LNCaP clone FGC (cell line): ENCODE measurements at regions not wholly inside any gene's neighbourhood (a gene's known extent, or its start where the extent isn't known, plus 50 kb on each side); places are given as distances from the start of the nearest gene placed in this dataset.

Experiments
- DNase-seq: peaks from one replicate; pipeline ENCODE4 v3.0.0-alpha.2; 2011; ENCODE audit warnings: low read depth
- H3K4me3 ChIP-seq: 2 replicates; pipeline ENCODE4 v1.5.1; 2011; ENCODE audit warnings: mild to moderate bottlenecking, low read depth, low read length, control low read depth
- TF ChIP-seq, protein P1 (sequence below): IDR thresholded peaks from 2 replicates; pipeline ENCODE4 v1.5.1; 2012; ENCODE audit warnings: mild to moderate bottlenecking; ENCODE audit not compliant: control insufficient read depth, insufficient read depth; ENCODE audit errors: extremely low read depth

- no peak for DNase-seq
- no peak overlapping the region for H3K4me3 ChIP-seq
- TF ChIP-seq, protein P1, sequence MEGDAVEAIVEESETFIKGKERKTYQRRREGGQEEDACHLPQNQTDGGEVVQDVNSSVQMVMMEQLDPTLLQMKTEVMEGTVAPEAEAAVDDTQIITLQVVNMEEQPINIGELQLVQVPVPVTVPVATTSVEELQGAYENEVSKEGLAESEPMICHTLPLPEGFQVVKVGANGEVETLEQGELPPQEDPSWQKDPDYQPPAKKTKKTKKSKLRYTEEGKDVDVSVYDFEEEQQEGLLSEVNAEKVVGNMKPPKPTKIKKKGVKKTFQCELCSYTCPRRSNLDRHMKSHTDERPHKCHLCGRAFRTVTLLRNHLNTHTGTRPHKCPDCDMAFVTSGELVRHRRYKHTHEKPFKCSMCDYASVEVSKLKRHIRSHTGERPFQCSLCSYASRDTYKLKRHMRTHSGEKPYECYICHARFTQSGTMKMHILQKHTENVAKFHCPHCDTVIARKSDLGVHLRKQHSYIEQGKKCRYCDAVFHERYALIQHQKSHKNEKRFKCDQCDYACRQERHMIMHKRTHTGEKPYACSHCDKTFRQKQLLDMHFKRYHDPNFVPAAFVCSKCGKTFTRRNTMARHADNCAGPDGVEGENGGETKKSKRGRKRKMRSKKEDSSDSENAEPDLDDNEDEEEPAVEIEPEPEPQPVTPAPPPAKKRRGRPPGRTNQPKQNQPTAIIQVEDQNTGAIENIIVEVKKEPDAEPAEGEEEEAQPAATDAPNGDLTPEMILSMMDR = no peak
Measured at GRCh38 chr6:14187406-14187805, 69.8 kb downstream of the CD83 start.

DNA sequence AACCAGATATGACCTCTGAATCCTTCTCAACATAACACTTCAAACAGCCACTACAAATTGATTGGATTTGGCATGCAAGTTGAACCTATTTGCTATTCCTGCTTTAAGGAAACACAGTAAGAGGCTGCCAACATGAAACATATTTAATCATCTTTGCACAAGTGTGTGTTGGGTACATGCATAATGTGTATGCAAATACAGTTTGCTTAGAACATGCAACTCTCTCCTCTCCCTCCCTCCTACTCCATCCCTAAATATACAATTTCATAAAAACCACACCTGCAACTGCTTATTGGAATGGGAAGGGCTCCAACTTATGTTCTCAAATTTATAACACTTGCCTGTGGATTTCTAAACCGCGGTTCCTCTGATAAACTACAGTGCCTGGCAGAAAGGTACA is 71.5 kb downstream of the CD83 start:
- no peak for DNase-seq
- H3K4me3 ChIP-seq = no peak overlapping the region
- TF ChIP-seq, protein P1 = no peak

DNA sequence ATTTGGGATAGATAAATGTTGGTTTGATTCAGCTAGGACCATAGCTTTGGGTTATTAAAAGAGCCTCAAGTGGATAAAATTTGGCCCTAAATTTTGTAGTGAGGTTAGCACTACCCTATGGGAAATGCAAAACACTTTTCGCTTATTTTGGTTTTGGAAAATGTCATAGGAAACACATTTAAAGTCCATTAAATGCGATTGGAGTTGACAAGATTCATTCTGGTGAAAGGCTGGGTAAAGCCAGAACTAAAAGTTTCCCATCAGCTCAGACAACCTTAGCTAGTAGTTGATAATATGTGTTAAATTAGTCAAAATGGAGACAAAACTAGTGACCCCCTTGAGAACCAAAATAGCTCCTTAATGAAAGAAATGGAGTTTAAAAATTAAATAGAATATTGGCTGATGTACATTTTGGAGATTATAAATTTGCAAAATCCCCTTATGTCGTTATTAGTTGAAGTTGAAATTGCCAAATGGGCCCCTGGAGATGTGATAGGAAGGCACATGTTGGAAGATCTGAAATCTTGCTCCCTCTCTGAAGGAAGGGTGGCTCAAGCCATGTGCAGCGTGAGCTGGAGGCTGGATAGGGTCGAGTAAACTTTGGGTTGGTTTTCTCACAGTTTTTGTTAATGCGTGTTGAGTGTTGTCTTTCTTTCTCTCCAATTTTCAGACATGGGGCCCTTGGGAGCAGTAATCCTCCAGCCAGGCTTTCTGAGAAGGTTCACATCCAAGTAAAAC is 72.8 kb downstream of the CD83 start:
- TF ChIP-seq, protein P1 = no peak
- DNase-seq = no peak

DNA sequence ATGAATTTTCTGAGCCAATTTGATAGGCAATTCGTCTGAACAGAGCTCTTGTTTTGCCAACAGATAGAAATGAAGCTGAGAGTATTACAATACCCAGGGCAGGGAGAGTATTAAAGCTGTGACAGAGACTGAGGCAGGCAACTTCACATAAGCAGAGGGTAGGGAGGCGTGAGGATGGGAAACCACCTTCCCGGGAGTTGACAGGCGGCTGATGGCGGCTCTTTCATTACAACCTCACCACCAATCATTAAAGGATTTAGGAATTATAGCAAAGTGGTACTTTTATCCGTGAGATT is 73.3 kb downstream of the CD83 start:
- H3K4me3 ChIP-seq = no peak overlapping the region
- no peak for DNase-seq
- TF ChIP-seq, protein P1 = no peak

More for the DNA sequence above, 72.8 kb downstream of the CD83 start:
- H3K4me3 ChIP-seq = no peak overlapping the region

GRCh38 chr6:14191761-14192160 is 74.2 kb downstream of the CD83 start:
- H3K4me3 ChIP-seq = no peak overlapping the region
- TF ChIP-seq, protein P1 = no peak
- no peak for DNase-seq

DNA sequence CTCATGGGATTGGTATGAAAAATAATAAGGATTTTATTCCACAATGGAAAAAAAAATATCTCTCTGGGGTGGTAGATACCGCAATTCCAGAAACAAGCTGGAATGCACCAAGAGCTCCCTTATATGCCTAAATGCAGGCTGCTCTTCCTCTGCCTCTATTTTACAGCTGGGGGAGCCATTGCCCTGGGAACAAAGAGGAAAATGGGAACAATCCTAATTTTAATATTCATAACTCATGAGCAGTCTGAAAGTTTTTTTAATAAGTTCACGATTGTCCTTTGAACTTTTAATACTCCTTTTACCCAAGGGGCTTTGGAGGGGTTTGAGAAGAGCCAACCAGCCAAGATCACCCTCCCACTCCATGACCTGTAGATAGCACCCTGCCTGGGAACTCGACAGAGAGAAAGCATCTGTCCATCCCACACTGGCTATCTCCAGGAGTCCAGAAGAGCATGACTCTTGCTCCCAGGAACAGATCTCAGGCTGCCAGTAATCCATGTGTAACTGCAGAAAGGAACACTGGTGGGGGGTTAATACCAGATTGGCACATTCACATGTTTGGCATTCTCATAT is 74.7 kb downstream of the CD83 start:
- TF ChIP-seq, protein P1 = no peak
- no peak overlapping the region for H3K4me3 ChIP-seq
- no peak for DNase-seq

- DNase-seq = no peak
- TF ChIP-seq, protein P1 = no peak
- no peak overlapping the region for H3K4me3 ChIP-seq
Measured at GRCh38 chr6:14193524-14193923, 76.0 kb downstream of the CD83 start.
